HG03558 (cell line): ENCODE measurements at regions not wholly inside any gene's neighbourhood (a gene's known extent, or its start where the extent isn't known, plus 50 kb on each side); places are given as distances from the start of the nearest gene placed in this dataset.

ENCODE experiments used
- ATAC-seq: cut with Tn5 transposase; IDR thresholded peaks from one replicate; pipeline ENCODE4 v1.9.1; 2021; ENCODE audit warnings: moderate number of reproducible peaks; ENCODE audit not compliant: unreplicated experiment; ENCODE audit errors: extremely low read depth

- ATAC-seq, result no peak
These were observed 105.0 kb upstream of the RASSF8 start for GRCh38 chr12:25853316-25854095.

- ATAC-seq, result no peak
These were observed 103.5 kb upstream of the RASSF8 start for GRCh38 chr12:25854991-25855390.

GRCh38 chr12:25855716-25856115, 102.8 kb upstream of the RASSF8 start:
- ATAC-seq, result no peak

GRCh38 chr12:25859976-25860375, 98.5 kb upstream of the RASSF8 start:
- no peak for ATAC-seq

GRCh38 chr12:25861226-25861625, 97.3 kb upstream of the RASSF8 start:
- no peak for ATAC-seq

- ATAC-seq, result no peak
These were observed 93.9 kb upstream of the RASSF8 start for GRCh38 chr12:25864306-25865276.

- no peak for ATAC-seq
These were observed 91.7 kb upstream of the RASSF8 start for GRCh38 chr12:25866586-25867378.

- no peak for ATAC-seq
These were observed 90.3 kb upstream of the RASSF8 start for GRCh38 chr12:25868193-25868592.

- no peak for ATAC-seq
These were observed 86.3 kb upstream of the RASSF8 start for GRCh38 chr12:25872137-25872536.

- ATAC-seq, result no peak
These were observed 82.8 kb upstream of the RASSF8 start for GRCh38 chr12:25875661-25876060.

GRCh38 chr12:25876383-25877045, 82.0 kb upstream of the RASSF8 start:
- no peak for ATAC-seq

- ATAC-seq, result no peak
These were observed 81.0 kb upstream of the RASSF8 start for GRCh38 chr12:25877446-25877845.

GRCh38 chr12:25882266-25882665, 76.2 kb upstream of the RASSF8 start:
- ATAC-seq, result no peak

- no peak for ATAC-seq
These were observed 75.2 kb upstream of the RASSF8 start for GRCh38 chr12:25883026-25883916.

- ATAC-seq, result no peak
These were observed 74.2 kb upstream of the RASSF8 start for GRCh38 chr12:25884024-25884919.

GRCh38 chr12:25884920-25885234, 73.6 kb upstream of the RASSF8 start:
- ATAC-seq, result no peak

GRCh38 chr12:25886396-25886795, 72.1 kb upstream of the RASSF8 start:
- ATAC-seq, result no peak

- no peak for ATAC-seq
These were observed 71.1 kb upstream of the RASSF8 start for GRCh38 chr12:25887367-25887766.
